Endodermal cell (in vitro differentiated cells): ENCODE measurements at regions not wholly inside any gene's neighbourhood (a gene's known extent, or its start where the extent isn't known, plus 50 kb on each side); places are given as distances from the start of the nearest gene placed in this dataset.

Source experiments
- DNase-seq: peaks from one replicate; pipeline ENCODE4 v3.0.0-alpha.2; 2017
- H3K27ac ChIP-seq: 2 replicates; pipeline ENCODE4 v1.5.1; 2013; ENCODE audit warnings: mild to moderate bottlenecking, low read depth, low read length, moderate library complexity
- H3K27me3 ChIP-seq: 2 replicates; pipeline ENCODE4 v1.6.1; 2013; ENCODE audit warnings: mild to moderate bottlenecking, low read length, moderate library complexity; ENCODE audit not compliant: insufficient read depth, control insufficient read depth, poor library complexity, severe bottlenecking
- H3K36me3 ChIP-seq: 2 replicates; pipeline ENCODE4 v1.7.0; 2013; ENCODE audit warnings: mild to moderate bottlenecking, low read length, moderate library complexity; ENCODE audit not compliant: control insufficient read depth, insufficient read depth
- H3K4me1 ChIP-seq: one replicate; pipeline ENCODE4 v1.7.0; 2013; ENCODE audit warnings: low read length; ENCODE audit not compliant: control insufficient read depth, insufficient read depth
- H3K4me3 ChIP-seq: 2 replicates; pipeline ENCODE4 v1.5.1; 2013; ENCODE audit warnings: mild to moderate bottlenecking, low read length, moderate library complexity
- H3K9ac ChIP-seq: 2 replicates; pipeline ENCODE4 v1.6.1; 2013; ENCODE audit warnings: mild to moderate bottlenecking, low read length, moderate library complexity; ENCODE audit not compliant: poor library complexity, severe bottlenecking; ENCODE audit errors: extremely low read depth
- H3K9me3 ChIP-seq: 2 replicates; pipeline ENCODE4 v1.6.1; 2013; ENCODE audit warnings: mild to moderate bottlenecking, low read length, moderate library complexity; ENCODE audit not compliant: control insufficient read depth
- H3K27ac Mint-ChIP-seq: 2 replicates; pipeline ENCODE4 v1.8.0; 2020; ENCODE audit warnings: mixed read lengths
- H3K27me3 Mint-ChIP-seq: 2 replicates; pipeline ENCODE4 v1.8.0; 2021; ENCODE audit warnings: mild to moderate bottlenecking, mixed read lengths; ENCODE audit not compliant: insufficient read depth
- H3K36me3 Mint-ChIP-seq: 2 replicates; pipeline ENCODE4 v1.8.0; 2020; ENCODE audit warnings: low read depth, mixed read lengths
- H3K4me1 Mint-ChIP-seq: 2 replicates; pipeline ENCODE4 v1.8.0; 2020; ENCODE audit warnings: mixed read lengths
- H3K4me3 Mint-ChIP-seq: 2 replicates; pipeline ENCODE4 v1.8.0; 2020; ENCODE audit warnings: mild to moderate bottlenecking, moderate library complexity, mixed read lengths
- H3K9me3 Mint-ChIP-seq: 2 replicates; pipeline ENCODE4 v1.8.0; 2020; ENCODE audit warnings: mild to moderate bottlenecking, mixed read lengths
- WGBS, 2 experiments: methylation state at CpG; one replicate each; pipeline versions ENCODE4 v1.1.5 to v1.1.7; 2013; ENCODE audit warnings: missing lambda C conversion rate in 2 of 2, mixed read lengths in 1 of 2; ENCODE audit not compliant: insufficient coverage in 1 of 2, insufficient read length in 1 of 2; 5-methylcytosine and 5-hydroxymethylcytosine counted together
- TF ChIP-seq, protein P1 (sequence below): fragments of 200-600 bp; sonication (generic); conservative IDR thresholded peaks from 2 replicates; pipeline ENCODE4 v1.5.0; 2021; ENCODE audit warnings: antibody characterized with exemption, mild to moderate bottlenecking

DNA sequence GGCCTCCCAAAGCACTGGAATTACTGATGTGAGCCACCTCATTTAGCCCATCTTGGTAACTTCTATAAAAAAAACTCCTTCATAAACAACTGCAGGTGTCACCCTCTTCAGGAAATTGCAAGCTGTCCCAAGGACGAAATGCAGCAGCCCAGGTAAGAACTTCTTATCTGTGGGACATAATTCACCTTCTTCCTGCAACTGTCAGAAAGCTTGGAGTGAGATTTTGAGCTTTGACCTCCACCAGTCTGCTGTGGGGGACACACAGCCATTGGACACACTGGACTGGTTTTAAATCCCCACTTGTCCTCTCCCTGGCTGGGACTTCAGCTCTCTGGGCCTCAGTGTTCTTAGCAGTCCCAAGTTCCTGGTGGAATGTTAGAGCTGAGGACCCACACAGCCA, 368.5 kb downstream of the MN1 start:
- Histone ChIP-seq H3K9me3 (peaks cover 9% of the 10 kb centered on the region), H3K4me3 (no peak overlapping the region), H3K9ac (no peak overlapping the region), H3K27ac (no peak overlapping the region), H3K4me1 (peaks cover 5% of the 10 kb centered on the region), H3K36me3 (no peaks in the 10 kb centered on the region), H3K27me3 (peaks cover 5% of the 10 kb centered on the region)
- no peak for DNase-seq
- H3K27ac Mint-ChIP-seq: no peak overlapping the region
- H3K4me1 Mint-ChIP-seq: peaks cover 29% of the 10 kb centered on the region
- peaks cover 47% of the 10 kb centered on the region for H3K27me3 Mint-ChIP-seq
- TF ChIP-seq, protein P1, sequence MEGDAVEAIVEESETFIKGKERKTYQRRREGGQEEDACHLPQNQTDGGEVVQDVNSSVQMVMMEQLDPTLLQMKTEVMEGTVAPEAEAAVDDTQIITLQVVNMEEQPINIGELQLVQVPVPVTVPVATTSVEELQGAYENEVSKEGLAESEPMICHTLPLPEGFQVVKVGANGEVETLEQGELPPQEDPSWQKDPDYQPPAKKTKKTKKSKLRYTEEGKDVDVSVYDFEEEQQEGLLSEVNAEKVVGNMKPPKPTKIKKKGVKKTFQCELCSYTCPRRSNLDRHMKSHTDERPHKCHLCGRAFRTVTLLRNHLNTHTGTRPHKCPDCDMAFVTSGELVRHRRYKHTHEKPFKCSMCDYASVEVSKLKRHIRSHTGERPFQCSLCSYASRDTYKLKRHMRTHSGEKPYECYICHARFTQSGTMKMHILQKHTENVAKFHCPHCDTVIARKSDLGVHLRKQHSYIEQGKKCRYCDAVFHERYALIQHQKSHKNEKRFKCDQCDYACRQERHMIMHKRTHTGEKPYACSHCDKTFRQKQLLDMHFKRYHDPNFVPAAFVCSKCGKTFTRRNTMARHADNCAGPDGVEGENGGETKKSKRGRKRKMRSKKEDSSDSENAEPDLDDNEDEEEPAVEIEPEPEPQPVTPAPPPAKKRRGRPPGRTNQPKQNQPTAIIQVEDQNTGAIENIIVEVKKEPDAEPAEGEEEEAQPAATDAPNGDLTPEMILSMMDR: no peak
- WGBS, 2 experiments: 86 to 91% methylated on average over 1 of the region's 1 CpG
- H3K36me3 Mint-ChIP-seq: peaks cover 1% of the 10 kb centered on the region
- H3K4me3 Mint-ChIP-seq: no peak overlapping the region
- peaks cover 22% of the 10 kb centered on the region for H3K9me3 Mint-ChIP-seq

DNA sequence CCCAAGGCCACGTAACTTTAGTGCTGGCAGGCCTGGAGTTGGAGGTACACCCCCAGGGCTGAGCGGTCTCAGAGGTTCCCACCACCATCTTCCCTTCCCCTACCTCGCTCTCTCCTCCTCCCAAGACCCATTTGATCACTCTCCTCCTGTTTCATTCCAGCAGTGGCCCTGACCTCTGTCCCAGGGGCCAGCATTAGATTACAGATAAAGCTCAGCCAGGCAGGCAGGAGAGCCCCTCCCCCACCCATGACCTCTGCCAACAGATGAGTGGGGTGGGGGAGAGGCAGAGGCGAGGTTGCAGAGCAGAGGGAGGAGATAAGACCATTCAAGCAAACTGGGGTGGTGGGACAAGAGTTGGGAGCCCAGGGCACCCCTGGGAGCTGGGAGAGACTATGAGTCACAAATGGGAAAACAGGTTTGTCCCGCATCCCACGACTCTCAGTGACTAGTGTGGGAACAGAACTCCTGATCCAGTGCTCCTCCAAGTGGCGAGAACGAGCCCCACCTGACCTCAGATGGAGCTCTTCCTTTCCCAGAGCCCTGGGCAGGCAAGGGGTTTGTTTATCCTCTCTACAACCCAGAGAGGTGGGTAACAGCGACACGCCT, 367.9 kb downstream of the MN1 start:
- Mint-ChIP-seq H3K27me3 (peaks cover 42% of the 10 kb centered on the region), H3K9me3 (peaks cover 19% of the 10 kb centered on the region), H3K4me1 (peaks cover 32% of the 10 kb centered on the region), H3K36me3 (peaks cover 1% of the 10 kb centered on the region), H3K4me3 (no peak overlapping the region), H3K27ac (no peak overlapping the region)
- Histone ChIP-seq H3K9me3 (peaks cover 9% of the 10 kb centered on the region), H3K9ac (no peak overlapping the region), H3K4me1 (peaks cover 5% of the 10 kb centered on the region), H3K27ac (no peak overlapping the region), H3K4me3 (no peak overlapping the region), H3K27me3 (peaks cover 5% of the 10 kb centered on the region), H3K36me3 (no peaks in the 10 kb centered on the region)
- DNase-seq: peak; percentile 46
- TF ChIP-seq, protein P1: no peak
- WGBS, 2 experiments: 82 to 88% methylated on average over 7 to 10 of the region's 10 CpGs

DNA sequence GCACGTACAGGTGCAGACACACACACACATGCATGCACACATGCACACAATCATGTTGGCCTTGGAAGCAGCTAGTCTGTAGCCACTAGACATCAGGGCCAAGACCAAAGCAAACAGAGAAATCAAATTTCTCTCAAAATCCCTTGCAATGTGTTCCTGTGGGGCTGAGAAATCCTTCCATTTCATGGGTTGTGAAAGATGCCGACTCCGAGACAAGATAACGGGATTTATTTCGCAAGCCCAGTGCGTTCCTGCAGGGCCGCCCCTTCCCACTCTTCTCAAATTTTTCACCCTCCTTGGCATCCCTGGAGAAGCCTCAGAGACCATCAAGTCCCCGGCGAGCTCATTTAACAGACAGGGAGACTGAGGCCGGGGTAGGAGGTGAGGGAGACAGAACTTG, 366.7 kb downstream of the MN1 start:
- WGBS, 2 experiments: 83 to 92% methylated on average over 2 to 10 of the region's 10 CpGs
- H3K9ac ChIP-seq: no peak overlapping the region
- TF ChIP-seq, protein P1: no peak
- peaks cover 19% of the 10 kb centered on the region for H3K9me3 Mint-ChIP-seq
- peaks cover 1% of the 10 kb centered on the region for H3K36me3 Mint-ChIP-seq
- peaks cover 37% of the 10 kb centered on the region for H3K4me1 Mint-ChIP-seq
- peaks cover 9% of the 10 kb centered on the region for H3K9me3 ChIP-seq
- H3K4me3 Mint-ChIP-seq: no peak overlapping the region
- peaks cover 33% of the 10 kb centered on the region for H3K27me3 Mint-ChIP-seq
- H3K36me3 ChIP-seq: no peaks in the 10 kb centered on the region
- no peak overlapping the region for H3K4me3 ChIP-seq
- H3K27ac Mint-ChIP-seq: no peak overlapping the region
- peaks cover 5% of the 10 kb centered on the region for H3K4me1 ChIP-seq
- H3K27ac ChIP-seq: no peak overlapping the region
- H3K27me3 ChIP-seq: no peaks in the 10 kb centered on the region
- DNase-seq: no peak
